Vagina (tissue), 2 donors: ENCODE measurements at regions not wholly inside any gene's neighbourhood (a gene's known extent, or its start where the extent isn't known, plus 50 kb on each side); places are given as distances from the start of the nearest gene placed in this dataset.

Experiments used
- DNase-seq, 2 donors: peaks; one replicate each; pipeline ENCODE4 v3.0.0-alpha.2; 2017; ENCODE audit errors: extremely low spot score in 2 of 2
- H3K27ac ChIP-seq: fragments of 200-600 bp; sonication (generic); one replicate; pipeline ENCODE4 v1.5.1; 2019
- H3K27me3 ChIP-seq: fragments of 200-600 bp; sonication (generic); one replicate; pipeline ENCODE4 v1.5.1; 2019
- H3K36me3 ChIP-seq, 2 donors: fragments of 200-600 bp; sonication (generic); one replicate each; pipeline ENCODE4 v1.5.1; 2017 to 2019
- H3K4me1 ChIP-seq: fragments of 200-600 bp; sonication (generic); one replicate; pipeline ENCODE4 v1.5.1; 2019
- H3K4me3 ChIP-seq, 2 donors: fragments of 200-600 bp; sonication (generic); 1 replicate in 1 of 2; 2 replicates in 1 of 2; pipeline ENCODE4 v1.5.1; 2016 to 2019
- H3K9me3 ChIP-seq: fragments of 200-600 bp; sonication (generic); one replicate; pipeline ENCODE4 v1.5.1; 2019
- CTCF ChIP-seq, 3 experiments: fragments of 450-650 bp in 2 of 3; fragments of 200-600 bp in 1 of 3; sonication (generic) in 1 of 3; IDR thresholded peaks; one replicate each; pipeline ENCODE4 v1.5.1; 2017 to 2019; ENCODE audit warnings: antibody characterized with exemption in 3 of 3, mild to moderate bottlenecking in 2 of 3, moderate library complexity in 2 of 3
- POLR2A ChIP-seq, 2 donors: fragments of 450-650 bp; IDR thresholded peaks; one replicate each; pipeline ENCODE4 v1.6.1; 2017; ENCODE audit warnings: antibody characterized with exemption in 2 of 2, mild to moderate bottlenecking in 2 of 2, moderate library complexity in 2 of 2
- POLR2AphosphoS5 ChIP-seq, 2 donors: sonication (generic); formaldehyde crosslinking; IDR thresholded peaks; one replicate each; pipeline ENCODE4 v1.9.0; 2017; ENCODE audit warnings: antibody characterized with exemption in 2 of 2, mild to moderate bottlenecking in 2 of 2, low read depth in 1 of 2; ENCODE audit not compliant: insufficient read depth in 1 of 2
- intact Hi-C: fragments of 100-400 bp; cut with DNase I; formaldehyde crosslinking; loops from one replicate; pipeline ENCODE4 v1.15.1; 2023

GRCh38 chr9:95640336-95640735, 123.6 kb upstream of the PTCH1 start:
- no peak overlapping the region for H3K4me3 ChIP-seq
- no peak for TF ChIP-seq POLR2A (IDR thresholded peaks at IDR 0.05)
- TF ChIP-seq POLR2AphosphoS5 (IDR thresholded peaks at IDR 0.05; ENCODE audit: insufficient read depth in 1 of 2, low read depth in 1 of 2): no peak
- no peak for TF ChIP-seq CTCF (IDR thresholded peaks at IDR 0.05)
- H3K27me3 ChIP-seq: no peaks in the 10 kb centered on the region
- intact Hi-C loops: no loop called here
- H3K4me1 ChIP-seq: no peaks in the 10 kb centered on the region
- no peaks in the 10 kb centered on the region for H3K36me3 ChIP-seq
- H3K27ac ChIP-seq: no peak overlapping the region
- DNase-seq: peak in 1 of 2 donors; percentile 27
- no peaks in the 10 kb centered on the region for H3K9me3 ChIP-seq

DNA sequence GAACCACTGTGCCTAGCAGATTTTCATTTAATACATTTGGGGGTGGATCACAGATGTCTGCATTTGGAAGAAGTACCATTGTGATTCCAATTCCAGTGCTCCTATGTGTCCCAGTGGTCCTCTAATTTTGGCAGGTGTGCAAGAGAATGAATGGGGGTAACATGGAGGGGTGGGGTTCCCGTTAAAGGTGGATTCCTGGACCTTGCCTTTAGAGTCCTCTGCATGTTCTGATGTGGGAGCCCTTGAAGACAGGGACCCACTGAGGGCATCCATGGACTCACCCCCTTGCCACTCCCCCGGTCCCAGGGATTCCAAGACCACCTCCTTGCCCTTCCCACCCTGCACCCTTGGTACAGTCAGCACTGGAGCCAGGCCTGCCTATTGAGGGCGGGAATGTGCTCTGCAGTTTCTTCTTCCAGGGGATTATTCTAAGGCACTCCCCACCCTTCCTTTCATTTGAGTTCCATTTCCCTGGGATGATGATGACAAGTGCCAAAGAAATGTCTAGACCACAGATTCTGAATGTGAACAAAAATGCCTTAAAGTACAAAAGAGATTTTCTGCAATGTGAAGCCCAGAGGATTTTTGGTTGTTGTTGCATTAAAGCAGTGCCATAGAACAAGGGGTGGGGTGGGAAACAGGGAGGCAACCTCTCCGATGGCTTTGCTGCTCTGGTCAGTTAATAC, 119.4 kb upstream of the PTCH1 start:
- no peaks in the 10 kb centered on the region for H3K27me3 ChIP-seq
- intact Hi-C loops: no loop called here
- no peak for TF ChIP-seq CTCF (IDR thresholded peaks at IDR 0.05)
- TF ChIP-seq POLR2A (IDR thresholded peaks at IDR 0.05): no peak
- no peak for TF ChIP-seq POLR2AphosphoS5 (IDR thresholded peaks at IDR 0.05; ENCODE audit: insufficient read depth in 1 of 2, low read depth in 1 of 2)
- DNase-seq: peak in 1 of 2 donors; percentile 56
- H3K9me3 ChIP-seq: no peaks in the 10 kb centered on the region
- H3K4me3 ChIP-seq: no peak overlapping the region
- no peaks in the 10 kb centered on the region for H3K36me3 ChIP-seq
- H3K4me1 ChIP-seq: no peaks in the 10 kb centered on the region
- no peak overlapping the region for H3K27ac ChIP-seq

DNA sequence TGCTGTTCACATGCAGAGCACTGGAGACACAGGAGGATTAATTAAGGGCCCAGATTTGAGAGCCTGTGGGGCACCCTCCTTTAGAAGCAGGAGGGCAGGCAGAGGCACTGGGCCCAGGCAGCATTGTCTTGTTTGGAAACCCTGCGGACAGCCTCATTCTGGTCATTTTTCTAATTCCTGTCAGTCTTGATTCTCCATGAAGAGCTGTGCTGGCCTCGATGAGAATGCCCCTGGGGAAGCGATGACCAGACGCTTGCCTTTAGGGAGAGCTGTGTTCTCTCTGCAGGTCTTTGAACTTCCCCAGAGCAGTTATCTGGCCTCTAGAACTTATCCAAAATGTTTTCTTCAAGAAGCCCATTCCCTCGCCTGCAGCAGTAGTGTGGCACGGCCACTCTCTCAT, 117.8 kb upstream of the PTCH1 start:
- intact Hi-C loops: no loop called here

GRCh38 chr9:95634114-95634513, 117.3 kb upstream of the PTCH1 start:
- intact Hi-C loops: no loop called here
- H3K27ac ChIP-seq: no peak overlapping the region
- H3K9me3 ChIP-seq: no peaks in the 10 kb centered on the region
- no peaks in the 10 kb centered on the region for H3K36me3 ChIP-seq
- no peaks in the 10 kb centered on the region for H3K4me1 ChIP-seq
- DNase-seq: peak in 1 of 2 donors; percentile 42
- H3K4me3 ChIP-seq: no peak overlapping the region
- no peaks in the 10 kb centered on the region for H3K27me3 ChIP-seq
- no peak for TF ChIP-seq POLR2AphosphoS5 (IDR thresholded peaks at IDR 0.05; ENCODE audit: insufficient read depth in 1 of 2, low read depth in 1 of 2)
- TF ChIP-seq POLR2A (IDR thresholded peaks at IDR 0.05): no peak
- TF ChIP-seq CTCF (IDR thresholded peaks at IDR 0.05): no peak

More for the DNA sequence above, 117.8 kb upstream of the PTCH1 start:
- Histone ChIP-seq H3K27ac (no peak overlapping the region), H3K4me3 (no peak overlapping the region), H3K9me3 (no peaks in the 10 kb centered on the region), H3K4me1 (no peaks in the 10 kb centered on the region), H3K36me3 (no peaks in the 10 kb centered on the region), H3K27me3 (no peaks in the 10 kb centered on the region)
- DNase-seq: peak in 1 of 2 donors; percentile 20
- TF ChIP-seq POLR2A (IDR thresholded peaks at IDR 0.05): no peak

- H3K4me3 ChIP-seq: no peak overlapping the region
- no peak for DNase-seq
- H3K27me3 ChIP-seq: no peaks in the 10 kb centered on the region
- TF ChIP-seq POLR2A (IDR thresholded peaks at IDR 0.05): no peak
- TF ChIP-seq CTCF (IDR thresholded peaks at IDR 0.05): no peak
- no peak for TF ChIP-seq POLR2AphosphoS5 (IDR thresholded peaks at IDR 0.05; ENCODE audit: insufficient read depth in 1 of 2, low read depth in 1 of 2)
- H3K27ac ChIP-seq: no peak overlapping the region
- intact Hi-C loops: no loop called here
- H3K36me3 ChIP-seq: no peaks in the 10 kb centered on the region
- no peaks in the 10 kb centered on the region for H3K9me3 ChIP-seq
- no peaks in the 10 kb centered on the region for H3K4me1 ChIP-seq
Measured at GRCh38 chr9:95629585-95629984, 112.8 kb upstream of the PTCH1 start.
